ENCODE measurements at regions not wholly inside any gene's neighbourhood (a gene's known extent, or its start where the extent isn't known, plus 50 kb on each side); places are given as distances from the start of the nearest gene placed in this dataset.
"Not testable (repeated sequence)": the region's sequence is repeated elsewhere in the genome, so short reads cannot be mapped to it uniquely, and the experiment has no call there.

GRCh38 chr14:22491683-22492621, 97.1 kb downstream of the DAD1 start (continued):
- TF ChIP-seq ARID5B (CRISPR knock-in tag; IDR thresholded peaks at IDR 0.05): no peak
- no peak for TF ChIP-seq ZNF260 (CRISPR knock-in tag; IDR thresholded peaks at IDR 0.05; ENCODE audit: borderline replicate concordance, low read depth)
- TF ChIP-seq MXI1 (IDR thresholded peaks at IDR 0.05; ENCODE audit: borderline replicate concordance, low read depth, low read length): no peak
- TF ChIP-seq FOSL2 (CRISPR knock-in tag; IDR thresholded peaks at IDR 0.05): no peak
- no peak for TF ChIP-seq U2AF2 (IDR thresholded peaks at IDR 0.05; ENCODE audit: low read depth, low read length)

- H4K20me1 ChIP-seq (ENCODE audit: insufficient read depth, low read length); POLR2A ChIA-PET; BruUV-seq (replicated peaks); H3K27ac ChIP-seq (ENCODE audit: extremely low read length, insufficient read depth, low read length); CTCF ChIA-PET (ENCODE audit: low intra/inter-chr PET ratio, low total read pairs); H3K36me3 ChIP-seq (replicated peaks in 1 of 2; ENCODE audit: control insufficient read depth in 1 of 2, insufficient read depth in 2 of 2, low read length in 2 of 2); DNase-seq (ENCODE audit: low spot score); H3K4me3 ChIP-seq (replicated peaks in 1 of 3; ENCODE audit: insufficient read depth in 1 of 3, low read depth in 2 of 3, low read length in 3 of 3); H3K4me1 ChIP-seq (ENCODE audit: insufficient read depth, low read length); FAIRE-seq; intact Hi-C loops (cut with micrococcal nuclease; ENCODE audit: unreplicated experiment); H2AFZ ChIP-seq (ENCODE audit: low read length); H3K9me3 ChIP-seq (ENCODE audit: low read length); H3K79me2 ChIP-seq (ENCODE audit: insufficient read depth, low read length); H3K9ac ChIP-seq (ENCODE audit: insufficient read depth, low read depth, low read length); H3K4me2 ChIP-seq (ENCODE audit: low read depth, low read length); ATAC-seq; in situ Hi-C loops (cut with HindIII; ENCODE audit: extremely low pct_ligation_motif_present, low pct_unique_long_range_greater_than_20kb): not testable (repeated sequence)
- H3K27me3 ChIP-seq (ENCODE audit: control insufficient read depth in 1 of 2, insufficient read depth in 2 of 2, low read length in 2 of 2): peaks cover 2 to 30% of the 10 kb centered on the region in 2 experiments; a peak in 3 of 5 replicates
- WGBS (ENCODE audit: low lambda C conversion rate): 65% methylated on average over 3 of the region's 3 CpGs
Measured at GRCh38 chr14:22491053-22491452, 98.0 kb downstream of the DAD1 start.

All from HepG2 (cell line).